ENCODE measurements at regions not wholly inside any gene's neighbourhood (a gene's known extent, or its start where the extent isn't known, plus 50 kb on each side); places are given as distances from the start of the nearest gene placed in this dataset.
"Not testable (repeated sequence)": the region's sequence is repeated elsewhere in the genome, so short reads cannot be mapped to it uniquely, and the experiment has no call there.

DNA sequence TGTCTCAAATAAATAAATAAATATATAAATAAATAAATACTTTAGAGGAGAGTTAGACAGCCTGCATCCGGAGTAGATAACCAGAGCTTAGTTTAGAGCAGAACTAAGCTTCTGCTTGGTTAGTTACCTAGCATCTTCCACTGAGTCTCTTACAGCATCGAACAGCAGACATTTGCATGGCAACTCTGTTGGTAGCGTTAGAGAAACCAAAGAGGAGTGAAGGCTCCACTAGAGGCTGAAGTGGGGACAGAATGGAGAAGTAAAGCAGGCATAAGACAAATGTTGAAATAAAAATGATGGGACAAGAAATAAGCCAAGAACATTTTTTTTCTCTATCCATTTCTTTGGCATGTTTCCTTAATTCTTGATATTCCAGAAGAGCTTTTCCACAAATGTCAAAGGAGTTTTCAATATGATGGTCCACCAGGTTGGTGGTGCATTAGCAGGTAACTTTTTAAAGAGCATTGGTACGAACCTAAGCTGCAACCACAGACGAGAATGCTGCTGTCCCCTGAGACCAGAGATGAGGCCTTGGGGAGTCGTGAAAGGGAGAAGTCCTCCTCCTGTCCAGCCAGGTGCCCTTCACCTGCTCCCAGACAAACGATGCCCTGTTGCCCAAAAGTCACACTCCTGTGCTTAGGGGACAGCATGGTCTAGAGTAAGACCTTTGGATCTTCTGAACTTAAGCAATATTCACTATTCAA lies 438.3 kb downstream of the DIRAS2 start:
- H3K4me3 Mint-ChIP-seq: no peak overlapping the region
- intact Hi-C loops (cut with micrococcal nuclease): no loop called here
- no peak for DNase-seq

GRCh38 chr9:90213045-90213444 lies 429.6 kb downstream of the DIRAS2 start:
- Histone ChIP-seq H3K4me2 (replicated peaks; ENCODE audit: extremely low read depth, low read length, poor library complexity, severe bottlenecking) (peak overlapping the region; percentile 26), H3K9ac (ENCODE audit: insufficient read depth, low read length, poor library complexity, severe bottlenecking) (peak overlapping the region; percentile 21), H2AFZ (ENCODE audit: insufficient read depth, low read depth, low read length, poor library complexity, severe bottlenecking) (peak overlapping the region; percentile 46), H3K4me1 (ENCODE audit: control insufficient read depth in 1 of 2, insufficient read depth in 2 of 2, low read length in 2 of 2) (peaks cover 14 to 16% of the 10 kb centered on the region in 2 donors), H3K4me3 (replicated peaks in 1 of 3; ENCODE audit: low read depth in 2 of 3, low read length in 3 of 3) (peak overlapping the region in 1 of 3 experiments; percentile 59), H3K27ac (ENCODE audit: low read depth in 1 of 2, low read length in 2 of 2) (peak overlapping the region; percentile 20 to 41)
- peak overlapping the region in 4 of 7 donors; percentile 58 to 84 (median 64) for H3K27ac Mint-ChIP-seq
- intact Hi-C loops (cut with micrococcal nuclease); H3K9me3 Mint-ChIP-seq; H4K20me1 ChIP-seq (ENCODE audit: insufficient read depth, low read length); H3K27me3 Mint-ChIP-seq (ENCODE audit: low read depth in 3 of 3); DNase-seq; H3K36me3 ChIP-seq (replicated peaks in 1 of 2; ENCODE audit: control insufficient read depth in 1 of 2, insufficient read depth in 2 of 2, low read length in 2 of 2); H3K79me2 ChIP-seq (ENCODE audit: insufficient read depth, low read length); H3K9me3 ChIP-seq (replicated peaks in 1 of 2; ENCODE audit: control insufficient read depth in 1 of 2, insufficient read depth in 1 of 2, low read length in 2 of 2); H3K36me3 Mint-ChIP-seq; H3K27me3 ChIP-seq (ENCODE audit: control insufficient read depth in 2 of 2, insufficient read depth in 2 of 2, low read length in 2 of 2): not testable (repeated sequence)
- 13% methylated on average over 4 of the region's 9 CpGs for WGBS (ENCODE audit: insufficient coverage)
- H3K4me1 Mint-ChIP-seq: peaks cover 22% of the 10 kb centered on the region
- peak overlapping the region; percentile 73 to 95 for H3K4me3 Mint-ChIP-seq

More for the DNA sequence above, 438.3 kb downstream of the DIRAS2 start:
- peaks cover 0 to 1% of the 10 kb centered on the region in 2 donors for H3K4me1 ChIP-seq (ENCODE audit: control insufficient read depth in 1 of 2, insufficient read depth in 2 of 2, low read length in 2 of 2)
- H3K4me2 ChIP-seq (replicated peaks; ENCODE audit: extremely low read depth, low read length, poor library complexity, severe bottlenecking): no peak overlapping the region
- Mint-ChIP-seq H3K9me3 (peaks cover 0 to 7% (median 0%) of the 10 kb centered on the region in 7 donors), H3K27ac (no peak overlapping the region), H3K36me3 (no peaks in the 10 kb centered on the region), H3K4me1 (peaks cover 1% of the 10 kb centered on the region), H3K27me3 (ENCODE audit: low read depth in 3 of 3) (peaks cover 5 to 18% (median 7%) of the 10 kb centered on the region in 3 donors)
- no peak for TF ChIP-seq CTCF (IDR thresholded peaks at IDR 0.05)
- no peaks in the 10 kb centered on the region for H3K36me3 ChIP-seq (replicated peaks in 1 of 2; ENCODE audit: control insufficient read depth in 1 of 2, insufficient read depth in 2 of 2, low read length in 2 of 2)
- no peaks in the 10 kb centered on the region for H4K20me1 ChIP-seq (ENCODE audit: insufficient read depth, low read length)
- H3K27ac ChIP-seq (ENCODE audit: low read depth in 1 of 2, low read length in 2 of 2): no peak overlapping the region
- H3K4me3 ChIP-seq (replicated peaks in 1 of 3; ENCODE audit: low read depth in 2 of 3, low read length in 3 of 3): no peak overlapping the region
- H3K79me2 ChIP-seq (ENCODE audit: insufficient read depth, low read length): no peaks in the 10 kb centered on the region
- no peaks in the 10 kb centered on the region for H3K27me3 ChIP-seq (ENCODE audit: control insufficient read depth in 2 of 2, insufficient read depth in 2 of 2, low read length in 2 of 2)
- no peak overlapping the region for H2AFZ ChIP-seq (ENCODE audit: insufficient read depth, low read depth, low read length, poor library complexity, severe bottlenecking)
- no peak overlapping the region for H3K9ac ChIP-seq (ENCODE audit: insufficient read depth, low read length, poor library complexity, severe bottlenecking)
- no peaks in the 10 kb centered on the region for H3K9me3 ChIP-seq (replicated peaks in 1 of 2; ENCODE audit: control insufficient read depth in 1 of 2, insufficient read depth in 1 of 2, low read length in 2 of 2)
- 86% methylated on average over 3 of the region's 7 CpGs for WGBS (ENCODE audit: insufficient coverage)
